HCEC 1CT (cell line): ENCODE measurements at regions not wholly inside any gene's neighbourhood (a gene's known extent, or its start where the extent isn't known, plus 50 kb on each side); places are given as distances from the start of the nearest gene placed in this dataset.
"Not testable (repeated sequence)": the region's sequence is repeated elsewhere in the genome, so short reads cannot be mapped to it uniquely, and the experiment has no call there.

Source experiments
- DNase-seq: peaks from one replicate; pipeline ENCODE4 v3.0.0-alpha.2; 2017

DNA sequence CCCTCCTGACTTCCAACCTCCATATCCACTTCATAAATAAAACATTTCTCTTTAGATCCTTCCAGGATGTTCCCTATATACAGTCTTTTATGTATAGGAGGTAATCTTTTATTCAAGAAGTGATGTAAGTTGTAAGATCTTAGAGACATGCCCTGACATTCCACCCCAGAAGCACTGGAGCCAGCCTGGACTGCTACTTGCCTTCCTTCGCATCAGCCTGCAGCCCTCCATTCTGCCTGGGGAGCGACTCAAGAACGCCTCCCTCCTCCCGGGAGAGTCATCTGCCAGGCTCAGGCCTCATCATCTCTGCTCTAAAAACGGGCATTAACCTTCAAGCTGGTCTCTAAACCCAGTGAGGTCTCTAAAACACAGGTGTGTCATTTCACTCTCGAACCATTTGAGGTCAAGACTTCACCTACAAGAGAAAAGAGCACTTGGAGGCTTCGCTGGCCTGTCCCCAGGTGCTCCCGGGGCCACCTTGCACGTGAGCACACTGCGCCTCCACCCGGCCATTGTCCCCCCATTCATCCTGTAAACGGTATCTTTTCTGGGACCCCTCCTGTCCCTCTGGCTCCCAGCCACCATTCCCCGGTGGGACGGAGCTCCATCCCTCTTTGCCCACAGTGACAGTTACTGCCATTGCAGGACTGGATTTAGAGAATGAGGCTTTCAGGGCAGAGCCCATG, 107.5 kb upstream of the PDE10A start:
- no peak for DNase-seq

DNA sequence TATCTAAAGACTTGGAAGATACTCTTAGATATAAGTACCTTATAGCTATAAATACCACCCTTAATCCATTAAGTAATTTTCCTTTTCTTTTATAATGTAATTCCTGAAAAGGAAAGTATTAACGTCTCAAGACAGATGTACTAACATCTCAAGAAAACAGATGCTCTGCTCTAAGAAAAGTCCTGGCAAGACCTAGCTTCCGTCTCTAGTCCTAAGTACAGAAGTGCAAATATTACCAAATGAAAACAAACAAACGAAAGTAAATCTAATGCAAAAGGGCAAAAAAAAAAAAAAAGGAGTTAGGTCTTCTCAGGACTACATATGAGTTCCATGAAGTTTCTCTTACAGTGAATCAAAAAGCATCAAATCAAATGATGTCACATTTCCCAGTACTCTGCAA, 106.8 kb upstream of the PDE10A start:
- DNase-seq: no peak

DNA sequence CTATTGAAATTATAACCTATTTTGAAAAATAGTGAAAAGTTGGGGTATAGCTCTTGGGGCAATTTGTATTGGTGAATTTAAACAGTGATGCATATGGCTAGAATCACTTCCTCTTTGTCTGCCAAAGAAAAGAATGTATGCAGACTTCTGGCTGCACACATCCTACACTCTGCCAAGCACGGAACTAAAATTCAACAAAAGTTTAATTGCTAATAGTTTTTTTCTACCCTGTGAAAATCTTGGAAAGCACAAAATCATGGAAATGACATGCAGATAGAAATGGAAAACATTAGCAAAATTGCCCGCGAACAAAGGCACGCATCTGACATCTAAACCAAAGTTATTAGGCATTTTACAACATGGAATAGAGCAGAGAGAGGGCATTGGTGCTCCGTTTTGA, 106.4 kb upstream of the PDE10A start:
- DNase-seq: no peak

DNA sequence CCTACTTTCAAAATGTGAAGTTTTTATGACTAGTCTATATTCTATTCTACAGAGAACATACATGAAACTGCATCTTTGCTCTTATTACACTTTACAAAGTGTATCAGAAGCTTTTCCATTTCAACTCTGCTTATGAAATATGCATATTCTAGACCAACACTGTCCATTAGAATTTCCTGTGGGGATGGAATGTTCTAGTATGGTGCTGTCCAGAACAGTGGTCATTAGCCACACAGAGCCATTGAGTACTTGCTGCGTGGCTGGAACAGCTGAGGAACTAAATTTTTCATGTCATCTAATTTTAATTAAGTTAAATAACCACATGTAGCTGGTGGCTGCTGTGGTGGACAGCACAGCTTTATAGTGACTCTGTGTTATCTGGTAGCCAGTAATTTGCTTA, 105.9 kb upstream of the PDE10A start:
- DNase-seq: no peak

DNA sequence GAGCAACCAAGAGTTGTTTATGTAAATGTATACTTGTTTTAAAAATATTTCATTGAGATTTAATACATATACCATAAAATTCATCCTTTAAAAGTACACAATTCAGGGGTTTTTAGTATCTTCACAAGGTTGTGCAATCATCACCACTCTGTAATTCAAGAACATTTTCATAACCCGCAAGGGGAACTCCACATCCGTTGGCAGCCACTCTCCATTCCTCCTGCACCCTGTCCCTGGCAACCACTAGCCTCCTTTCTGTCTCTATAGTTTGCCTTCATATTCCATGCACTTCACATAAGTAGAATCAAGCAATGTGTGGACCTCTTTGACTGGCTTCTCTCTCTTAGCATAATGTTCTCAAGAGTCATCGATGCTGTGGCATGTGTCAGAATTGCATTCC, 104.2 kb upstream of the PDE10A start:
- no peak for DNase-seq

DNA sequence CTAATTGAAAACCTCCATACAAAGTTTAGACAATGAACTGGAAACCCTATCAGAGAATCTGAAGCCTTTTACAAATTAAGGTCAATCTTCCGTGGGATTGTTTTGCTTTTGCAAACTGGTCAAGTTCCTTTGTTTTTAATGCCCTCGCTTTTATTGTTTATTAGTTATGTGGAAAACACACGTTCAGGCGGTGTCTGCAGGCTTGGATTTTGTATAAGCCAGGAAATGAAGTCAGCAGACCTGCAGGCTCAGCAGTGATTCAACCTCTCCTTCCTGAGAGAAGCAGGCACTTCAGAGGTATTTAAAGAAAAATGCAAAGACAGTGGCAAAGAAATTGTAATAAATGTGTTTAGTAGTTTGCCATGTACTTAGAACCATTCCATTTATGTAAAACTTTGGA, 103.4 kb upstream of the PDE10A start:
- no peak for DNase-seq

DNA sequence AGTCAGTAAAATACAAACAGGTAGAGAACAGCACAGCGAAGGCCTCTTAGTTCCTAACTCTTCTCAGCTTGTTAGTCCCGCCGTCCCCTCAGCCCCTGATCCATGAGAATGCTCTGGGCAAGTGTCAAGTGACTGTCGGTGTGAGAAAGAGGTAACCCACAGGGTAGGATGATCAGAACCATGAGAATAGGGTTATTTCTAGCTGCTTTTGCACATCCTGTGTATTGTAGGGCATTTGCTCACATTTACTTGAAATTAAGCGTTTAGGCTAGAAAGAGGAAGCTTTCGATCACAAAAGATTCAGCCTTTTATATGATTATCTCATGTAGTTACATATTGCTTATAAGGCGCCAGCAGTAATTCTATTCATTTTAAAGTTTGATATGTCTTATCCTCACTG, 103.0 kb upstream of the PDE10A start:
- DNase-seq: no peak

DNA sequence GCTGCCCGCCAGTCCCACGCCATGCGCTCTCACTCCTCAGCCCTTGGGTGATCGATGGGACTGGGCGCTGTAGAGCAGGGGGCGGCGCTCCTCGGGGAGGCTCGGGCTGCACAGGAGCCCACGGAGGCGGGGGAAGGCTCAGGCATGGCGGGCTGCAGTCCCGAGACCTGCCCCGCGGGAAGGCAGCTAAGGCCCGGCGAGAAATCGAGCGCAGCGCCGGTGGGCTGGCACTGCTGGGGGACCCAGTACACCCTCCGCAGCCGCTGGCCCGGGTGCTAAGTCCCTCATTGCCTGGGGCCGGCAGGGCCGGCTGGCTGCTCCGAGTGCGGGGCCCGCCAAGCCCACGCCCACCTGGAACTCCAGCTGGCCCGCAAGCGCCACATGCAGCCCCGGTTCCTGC, 102.2 kb upstream of the PDE10A start:
- not testable (repeated sequence) for DNase-seq

DNA sequence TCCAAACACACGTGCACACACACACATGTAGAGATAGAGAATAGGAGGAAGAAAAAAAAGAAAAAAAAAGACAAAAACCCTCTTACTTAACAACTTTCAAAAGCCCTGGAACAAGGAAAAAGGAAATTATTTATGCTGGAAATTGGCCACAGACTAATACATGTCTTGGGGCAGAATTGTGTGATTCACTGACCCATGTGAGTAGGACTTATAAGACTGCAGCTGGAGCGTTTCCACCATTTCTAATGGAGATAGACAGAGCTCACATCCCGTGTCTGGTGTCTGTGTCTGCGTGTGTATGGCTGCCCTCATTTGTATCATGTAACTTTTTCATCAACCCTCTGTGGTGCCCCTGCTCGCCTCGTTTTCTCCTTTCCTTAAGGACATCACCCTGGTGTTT, 99.8 kb upstream of the PDE10A start:
- DNase-seq: no peak

DNA sequence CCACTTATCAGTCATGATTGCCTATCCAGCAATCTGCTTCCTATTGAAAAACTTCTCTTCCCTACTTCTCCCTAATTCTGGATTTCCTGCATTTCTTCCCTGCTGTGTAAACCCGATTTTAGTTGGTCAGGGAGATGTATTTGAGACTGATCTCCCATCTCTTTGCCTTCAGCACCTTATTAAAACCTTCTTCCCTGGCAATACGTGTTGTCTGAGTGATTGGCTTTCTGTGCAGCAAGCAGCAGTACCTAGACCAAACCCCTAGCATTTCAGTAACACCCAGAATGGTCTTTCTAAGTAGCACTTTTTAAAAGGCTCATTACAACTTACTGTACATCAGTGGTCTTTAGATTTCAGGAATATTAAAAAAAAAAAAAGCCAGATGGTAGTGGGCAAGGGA, 99.1 kb upstream of the PDE10A start:
- no peak for DNase-seq

DNA sequence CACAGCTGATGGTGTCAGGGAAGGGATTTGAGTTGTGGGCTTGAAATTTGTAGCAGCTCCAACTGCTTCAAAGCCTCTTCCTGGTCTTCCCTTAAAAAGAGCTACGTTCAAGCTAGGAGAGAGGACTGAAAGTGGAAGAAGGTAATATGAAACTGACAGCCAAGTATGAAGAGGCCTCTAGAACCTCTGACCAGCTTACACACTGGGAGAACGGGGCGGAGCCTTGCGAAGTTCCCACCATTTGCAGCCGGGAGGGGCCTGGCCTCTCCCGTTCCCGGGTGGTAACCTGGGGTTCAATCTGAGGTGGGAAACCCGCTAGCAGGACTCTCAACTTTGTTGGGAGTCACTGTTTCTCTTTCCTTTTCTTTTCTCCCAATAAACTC, 97.8 kb upstream of the PDE10A start:
- no peak for DNase-seq

DNA sequence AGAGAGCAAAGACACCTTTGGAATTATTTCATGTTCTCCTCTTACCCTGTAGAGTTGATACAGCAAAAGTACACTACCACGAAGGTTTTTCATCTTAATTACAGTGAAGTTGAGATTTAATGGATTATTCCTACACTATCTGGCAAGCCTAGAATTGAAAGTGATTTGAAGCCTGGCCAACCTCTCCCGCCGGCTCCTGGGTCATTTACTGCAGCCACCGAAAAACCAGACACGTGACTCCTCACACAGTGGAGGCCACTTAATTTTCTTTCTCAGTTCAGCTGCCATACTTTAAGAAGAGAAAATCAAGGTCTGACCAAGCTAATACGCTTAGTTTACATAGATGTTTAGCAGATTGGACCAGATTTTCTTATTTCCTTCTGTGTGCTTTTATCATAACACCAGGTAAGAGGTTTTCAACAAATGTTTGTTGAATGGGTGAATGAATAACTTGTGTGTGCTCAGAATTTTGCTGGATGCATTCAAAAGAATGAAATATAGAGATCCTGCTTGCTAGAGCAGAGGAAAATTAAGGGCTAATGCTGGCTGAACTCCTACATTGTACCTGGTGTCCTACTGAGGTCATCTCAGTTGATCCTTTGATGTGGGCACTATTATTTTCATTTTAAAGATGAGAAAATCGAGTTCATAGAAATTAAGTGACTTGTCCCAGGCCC, 97.2 kb upstream of the PDE10A start:
- DNase-seq: no peak

DNA sequence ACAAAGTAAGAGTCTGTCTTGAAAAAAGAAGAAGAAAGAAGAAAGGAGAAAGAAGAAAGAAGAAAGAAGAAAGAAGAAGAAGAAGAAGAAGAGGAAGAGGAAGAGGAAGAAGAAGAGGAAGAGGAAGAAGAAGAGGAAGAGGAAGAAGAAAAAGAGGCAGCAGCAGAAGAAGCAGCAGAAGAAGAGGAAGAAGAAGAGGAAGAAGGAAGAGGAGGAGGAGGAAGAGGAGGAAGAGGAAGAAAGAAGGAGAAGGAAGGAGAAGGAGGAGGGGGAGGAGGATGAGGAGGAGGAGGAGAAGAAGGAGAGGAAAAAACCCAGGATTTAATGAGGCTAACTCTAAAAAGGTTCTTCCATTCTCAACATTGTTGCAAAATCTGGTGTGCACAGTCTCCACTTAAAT, 95.4 kb upstream of the PDE10A start:
- no peak for DNase-seq

DNA sequence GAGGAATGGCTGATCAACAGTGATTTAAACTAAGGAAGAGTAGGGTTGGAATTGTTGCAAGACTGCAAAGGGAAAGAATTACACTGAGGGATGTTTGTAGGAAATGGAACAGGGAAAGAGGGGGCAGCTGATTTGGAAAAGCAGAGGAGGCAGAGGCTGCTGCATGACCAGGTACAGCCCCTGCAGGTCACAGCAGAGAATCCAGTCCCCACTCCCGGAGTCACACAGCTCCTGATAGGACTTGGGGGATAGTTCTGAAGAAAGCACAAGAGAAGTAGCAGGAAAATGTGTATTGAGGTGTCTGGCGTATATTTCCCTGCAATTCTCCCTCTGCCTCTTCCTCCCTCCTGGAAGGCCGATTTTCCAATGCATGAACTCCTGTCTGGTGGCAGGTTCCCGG, 92.5 kb upstream of the PDE10A start:
- DNase-seq: no peak

DNA sequence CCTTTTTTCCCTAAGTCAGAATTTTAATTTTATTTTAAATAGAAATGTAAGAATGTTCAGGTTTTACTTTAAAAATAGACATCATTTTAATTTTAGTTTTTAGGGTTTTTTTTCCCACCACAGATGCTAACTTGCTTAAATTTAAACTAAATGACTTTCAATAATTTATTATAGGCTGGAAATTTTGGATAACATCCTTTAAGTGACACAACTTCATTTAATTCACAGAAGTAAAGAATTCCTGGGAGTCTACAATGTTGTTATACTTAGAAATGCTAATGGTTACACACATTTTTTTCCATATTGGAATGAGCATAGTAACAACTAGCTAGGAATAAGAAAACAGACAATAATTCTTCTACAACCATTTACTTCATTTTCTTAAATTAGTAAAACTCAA, 90.5 kb upstream of the PDE10A start:
- DNase-seq: no peak

DNA sequence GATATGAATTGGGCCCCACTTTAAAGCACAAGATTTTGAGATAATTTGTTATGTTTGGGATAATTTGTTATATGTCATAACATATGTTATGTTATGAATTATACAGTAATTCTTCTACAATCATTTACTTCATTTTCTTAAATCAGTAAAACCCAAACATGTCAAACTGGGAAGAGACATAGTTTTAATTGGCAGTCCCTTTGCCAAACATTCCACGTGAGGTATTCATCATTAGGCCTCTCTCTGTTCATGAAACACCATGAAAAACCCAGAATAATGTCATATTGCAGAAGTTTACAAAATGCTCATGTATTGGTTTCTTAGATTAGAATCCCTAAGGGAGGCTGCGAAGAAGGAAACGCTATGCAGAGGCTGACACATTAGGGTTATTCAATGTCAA, 89.4 kb upstream of the PDE10A start:
- no peak for DNase-seq

DNA sequence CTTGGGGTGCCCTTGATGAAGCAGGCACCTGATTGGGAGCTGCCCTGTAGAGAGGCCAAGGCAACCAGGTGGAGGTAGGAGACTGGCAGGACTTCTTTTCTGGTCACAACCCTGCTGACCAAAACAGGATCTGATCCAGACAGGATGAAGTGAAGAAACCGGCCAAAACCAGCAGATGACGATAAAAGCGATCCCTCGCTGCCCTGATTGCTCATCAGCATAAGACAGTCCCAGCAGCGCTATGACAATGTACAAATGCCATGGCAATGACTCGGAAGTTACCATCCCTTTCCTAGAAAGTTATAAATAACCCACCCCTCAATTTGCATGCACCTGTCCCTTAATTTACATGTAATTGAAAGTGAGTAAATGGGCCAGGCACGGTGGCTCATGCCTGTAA, 88.4 kb upstream of the PDE10A start:
- DNase-seq: no peak

DNA sequence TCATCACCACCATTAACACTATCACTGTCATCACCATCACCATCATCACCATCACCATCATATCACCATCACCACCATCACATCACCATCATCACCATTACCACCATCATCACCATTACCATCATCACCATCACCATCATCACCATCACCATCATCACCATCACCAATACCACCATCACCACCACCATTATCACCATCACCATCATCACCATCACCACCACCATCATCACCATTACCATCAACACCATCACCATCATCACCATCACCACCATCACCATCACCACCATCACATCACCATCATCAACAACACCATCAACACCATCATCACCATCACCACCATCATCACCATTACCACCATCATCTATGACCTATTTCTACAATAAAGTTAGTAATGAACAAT, 86.1 kb upstream of the PDE10A start:
- DNase-seq: no peak

DNA sequence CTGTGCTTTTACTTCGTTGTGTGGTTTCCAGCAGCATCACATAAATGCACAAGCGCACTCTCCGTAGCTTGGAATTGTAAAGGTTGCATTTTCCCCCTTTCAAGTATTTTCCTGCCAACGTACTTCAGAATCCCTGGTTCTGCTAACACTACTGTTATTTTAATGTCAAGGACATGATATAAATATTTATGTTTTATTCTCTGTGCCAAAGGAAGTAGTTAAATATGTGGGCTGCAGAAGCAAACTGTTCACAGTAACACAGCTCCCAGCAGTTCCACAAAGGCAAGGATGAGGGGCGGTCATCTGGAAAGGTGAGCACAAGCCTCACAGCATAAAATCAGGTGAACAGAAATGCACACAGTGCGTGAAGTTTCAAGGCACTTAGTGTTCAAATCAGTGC, 85.3 kb upstream of the PDE10A start:
- DNase-seq: no peak

DNA sequence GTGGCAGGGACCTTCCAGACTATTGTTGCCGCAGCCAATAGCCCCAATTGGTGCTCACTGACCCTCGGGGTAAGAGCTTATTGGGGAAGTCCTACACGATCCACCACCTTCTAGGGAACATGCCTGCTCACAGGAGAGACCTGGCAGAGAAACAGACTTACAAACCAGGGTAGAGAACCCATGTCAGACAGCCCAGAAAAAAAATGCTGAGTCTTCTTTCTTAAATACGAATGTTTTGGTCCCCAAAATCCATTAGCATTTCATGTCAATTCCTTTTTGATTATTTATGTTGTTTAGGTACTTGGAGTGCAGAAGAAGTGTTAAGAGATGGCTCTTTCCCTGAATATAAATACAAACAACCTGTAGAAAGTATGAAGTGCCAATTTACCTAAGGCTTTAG, 84.9 kb upstream of the PDE10A start:
- no peak for DNase-seq

DNA sequence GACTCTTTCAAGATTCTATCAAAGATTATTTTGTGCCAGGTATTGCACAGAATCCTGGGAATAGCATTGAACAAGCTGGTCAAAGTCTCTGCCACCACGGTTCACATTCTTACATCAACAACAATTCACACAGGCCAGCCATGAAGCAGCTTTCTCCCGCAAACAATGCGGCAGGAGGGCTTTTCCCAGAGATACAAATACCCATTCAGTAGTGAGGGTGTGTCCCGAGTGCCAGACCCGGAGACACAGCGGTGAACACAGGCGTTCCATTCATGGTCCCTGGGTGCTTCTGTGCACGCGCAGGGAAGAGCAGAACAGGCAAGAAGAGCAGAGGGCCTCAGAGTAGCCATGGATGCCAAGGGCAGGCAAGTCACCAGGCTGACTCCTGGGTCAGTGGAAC, 83.3 kb upstream of the PDE10A start:
- DNase-seq: no peak

DNA sequence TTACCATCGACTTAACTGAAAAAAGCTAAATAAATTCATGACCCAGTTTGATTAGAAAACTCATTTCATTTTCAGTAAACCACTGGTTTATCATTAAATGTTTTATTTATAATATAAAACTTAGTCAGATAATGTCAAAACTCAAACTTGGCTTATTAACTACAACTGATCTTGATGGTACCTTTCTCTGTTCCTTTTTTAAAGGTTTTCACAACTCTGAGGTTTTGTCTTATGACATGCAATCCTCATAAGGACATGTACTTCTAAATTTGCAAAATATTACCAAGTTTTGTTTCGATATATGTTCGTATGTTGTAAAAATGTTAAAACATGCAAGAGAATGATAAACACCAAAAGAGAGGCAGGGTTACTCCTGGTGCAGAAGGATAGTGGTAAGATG, 82.5 kb upstream of the PDE10A start:
- DNase-seq: no peak

DNA sequence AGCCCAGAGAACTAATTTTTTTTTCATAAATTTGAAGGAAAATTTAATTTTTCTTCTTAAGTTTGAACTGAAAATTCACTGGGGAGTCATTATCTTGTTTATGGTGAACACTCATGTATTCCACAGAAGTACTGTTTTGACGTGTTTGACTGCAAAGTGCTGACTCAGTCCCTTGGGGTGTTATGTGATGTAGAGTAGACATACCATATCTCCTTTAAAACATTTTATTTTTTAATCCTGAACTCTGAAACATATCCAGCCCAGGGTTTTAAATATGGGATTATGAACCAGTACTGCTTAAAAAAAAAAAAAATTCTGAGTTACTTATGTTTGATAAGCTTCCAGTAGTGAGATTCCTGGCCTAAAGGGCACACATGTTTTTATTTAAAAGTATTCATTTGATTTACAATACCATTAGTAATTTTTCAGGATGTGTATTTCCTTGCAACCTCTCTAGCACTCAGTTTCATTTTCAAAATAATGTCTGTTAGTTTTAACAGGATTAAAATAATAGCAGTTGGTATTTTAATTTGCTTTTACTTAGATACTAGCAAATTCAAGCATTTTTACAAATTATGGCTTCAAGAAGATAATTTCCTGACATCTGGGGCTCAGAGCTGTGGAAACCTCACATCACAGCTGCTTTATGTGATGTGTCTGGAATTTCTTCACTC, 81.7 kb upstream of the PDE10A start:
- no peak for DNase-seq

DNA sequence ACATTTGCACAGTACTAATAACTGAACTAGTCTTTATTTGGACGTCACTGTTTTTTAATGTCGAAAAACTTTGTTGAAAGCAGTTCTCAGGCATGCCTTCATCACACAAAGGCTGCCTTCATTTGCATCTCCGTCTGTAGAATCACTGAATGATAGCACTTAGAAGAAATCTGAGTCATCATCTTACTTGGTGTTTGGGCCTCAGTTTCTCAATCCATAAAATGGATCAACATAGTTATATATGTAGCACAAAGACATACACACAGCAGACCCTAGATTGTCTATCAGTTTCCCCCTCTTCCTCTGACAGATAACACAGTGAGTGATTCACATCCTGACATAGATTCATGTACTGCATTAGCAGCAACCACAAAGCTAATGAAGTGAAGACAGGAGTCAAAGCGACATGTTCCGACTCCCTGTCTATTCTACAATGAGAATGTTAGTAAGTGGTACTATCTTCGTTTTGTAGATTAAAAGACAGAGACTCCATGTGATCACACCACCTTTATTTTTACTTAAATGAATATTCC, 80.4 kb upstream of the PDE10A start:
- no peak for DNase-seq
